HT-29 (cell line): ENCODE measurements at regions not wholly inside any gene's neighbourhood (a gene's known extent, or its start where the extent isn't known, plus 50 kb on each side); places are given as distances from the start of the nearest gene placed in this dataset.
"Not testable (repeated sequence)": the region's sequence is repeated elsewhere in the genome, so short reads cannot be mapped to it uniquely, and the experiment has no call there.

Experiments
- DNase-seq: peaks from one replicate; pipeline ENCODE4 v3.0.0-alpha.2; 2015; ENCODE audit warnings: low spot score

- DNase-seq: no peak
Observed at GRCh38 chr4:130760246-130760645, 1664.3 kb downstream of the C4orf33 start.

- DNase-seq: not testable (repeated sequence)
Observed at GRCh38 chr4:130767384-130767783, 1671.4 kb downstream of the C4orf33 start.

- DNase-seq: not testable (repeated sequence)
Observed at GRCh38 chr4:130772966-130773365, 1677.0 kb downstream of the C4orf33 start.

GRCh38 chr4:130808492-130808891 lies 1712.5 kb downstream of the C4orf33 start:
- peak; percentile 32 for DNase-seq

- DNase-seq: no peak
Observed at GRCh38 chr4:130812117-130812765, 1716.3 kb downstream of the C4orf33 start.

GRCh38 chr4:130814896-130815295 lies 1718.9 kb downstream of the C4orf33 start:
- no peak for DNase-seq

GRCh38 chr4:130820448-130820847 lies 1724.5 kb downstream of the C4orf33 start:
- DNase-seq: no peak

GRCh38 chr4:130825284-130825683 lies 1729.3 kb downstream of the C4orf33 start:
- DNase-seq: no peak

- DNase-seq: peak; percentile 4
Observed at GRCh38 chr4:130850019-130850524, 1754.1 kb downstream of the C4orf33 start.

GRCh38 chr4:130851107-130851506 lies 1755.2 kb downstream of the C4orf33 start:
- DNase-seq: no peak

- no peak for DNase-seq
Observed at GRCh38 chr4:130851932-130852331, 1756.0 kb downstream of the C4orf33 start.

GRCh38 chr4:130855533-130855932 lies 1759.6 kb downstream of the C4orf33 start:
- DNase-seq: peak; percentile 5

- no peak for DNase-seq
Observed at GRCh38 chr4:130859991-130860390, 1764.0 kb downstream of the C4orf33 start.

- DNase-seq: no peak
Observed at GRCh38 chr4:130896920-130897319, 1801.0 kb downstream of the C4orf33 start.

GRCh38 chr4:130901321-130901720 lies 1805.4 kb downstream of the C4orf33 start:
- no peak for DNase-seq

GRCh38 chr4:130922955-130923354 lies 1827.0 kb downstream of the C4orf33 start:
- no peak for DNase-seq

- no peak for DNase-seq
Observed at GRCh38 chr4:130955520-130955919, 1859.6 kb downstream of the C4orf33 start.

GRCh38 chr4:130985371-130985770 lies 1889.4 kb downstream of the C4orf33 start:
- DNase-seq: no peak

GRCh38 chr4:130995988-130996387 lies 1900.0 kb downstream of the C4orf33 start:
- DNase-seq: no peak

- DNase-seq: no peak
Observed at GRCh38 chr4:131001371-131001770, 1905.4 kb downstream of the C4orf33 start.

- no peak for DNase-seq
Observed at GRCh38 chr4:131002132-131002531, 1906.2 kb downstream of the C4orf33 start.

- DNase-seq: no peak
Observed at GRCh38 chr4:131006388-131006787, 1910.4 kb downstream of the C4orf33 start.

GRCh38 chr4:131011961-131012360 lies 1916.0 kb downstream of the C4orf33 start:
- not testable (repeated sequence) for DNase-seq

GRCh38 chr4:131013226-131013625 lies 1917.3 kb downstream of the C4orf33 start:
- no peak for DNase-seq
